B cell (primary cell): ENCODE measurements at regions not wholly inside any gene's neighbourhood (a gene's known extent, or its start where the extent isn't known, plus 50 kb on each side); places are given as distances from the start of the nearest gene placed in this dataset.

Source experiments
- ATAC-seq: fragments of 200-7000 bp; cut with Tn5 transposase; one replicate; pipeline ENCODE4 v1.10.0; 2021; ENCODE audit warnings: low read depth, mild to moderate bottlenecking, moderate number of reproducible peaks, moderate library complexity
- CTCF ChIA-PET: fragments of 350-600 bp; sonication (Branson Sonifier 250); formaldehyde crosslinking; loops from one replicate; lab custom pipeline; 2021; ENCODE audit warnings: antibody characterized with exemption, inconsistent platforms; lab: Charles Lee
- POLR2A ChIA-PET: fragments of 350-600 bp; sonication (Branson Sonifier 250); formaldehyde crosslinking; loops from one replicate; lab custom pipeline; 2021; ENCODE audit warnings: antibody characterized with exemption; lab: Charles Lee
- DNase-seq: peaks from one replicate; pipeline ENCODE4 v3.0.0; 2013
- H2AFZ ChIP-seq: 2 replicates; pipeline ENCODE4 v1.6.1; 2012; ENCODE audit warnings: mild to moderate bottlenecking, low read depth, low read length; ENCODE audit not compliant: insufficient read depth, poor library complexity, severe bottlenecking
- H3K27ac ChIP-seq, 2 donors: 1 replicate in 1 of 2; 2 replicates in 1 of 2; pipeline ENCODE4 v1.5.1; 2012 to 2013; ENCODE audit warnings: low read length in 2 of 2, mild to moderate bottlenecking in 2 of 2, moderate library complexity in 1 of 2
- H3K27me3 ChIP-seq, 4 experiments: fragments of 200-600 bp in 1 of 4; sonication (generic) in 1 of 4; replicated peaks in 1 of 4; 1 replicate in 2 of 4; 2 replicates in 2 of 4; pipeline versions ENCODE4 v1.6.1 to v1.7.0; 2013 to 2016; ENCODE audit warnings: low read length in 3 of 4, mild to moderate bottlenecking in 2 of 4, mixed read lengths in 1 of 4, moderate library complexity in 1 of 4; ENCODE audit not compliant: insufficient read depth in 4 of 4, control insufficient read depth in 3 of 4; ENCODE audit errors: control extremely low read depth in 1 of 4
- H3K36me3 ChIP-seq, 2 experiments: replicated peaks in 1 of 2; 1 replicate in 1 of 2; 2 replicates in 1 of 2; pipeline versions ENCODE4 v1.6.1 to v1.7.1; 2013; ENCODE audit warnings: low read length in 1 of 2; ENCODE audit not compliant: insufficient read depth in 2 of 2, control insufficient read depth in 1 of 2; ENCODE audit errors: control extremely low read depth in 1 of 2, extremely low read depth in 1 of 2
- H3K4me1 ChIP-seq, 2 donors: fragments of 200-600 bp in 1 of 2; sonication (generic) in 1 of 2; 1 replicate in 1 of 2; 2 replicates in 1 of 2; pipeline versions ENCODE4 v1.5.1 to v1.6.1; 2013 to 2017; ENCODE audit warnings: low read length in 2 of 2; ENCODE audit not compliant: control insufficient read depth in 2 of 2, insufficient read depth in 2 of 2
- H3K4me2 ChIP-seq: replicated peaks from 2 replicates; pipeline ENCODE3; 2012; ENCODE audit warnings: mild to moderate bottlenecking, low read depth, low read length; ENCODE audit not compliant: poor library complexity, severe bottlenecking
- H3K4me3 ChIP-seq, 5 experiments: fragments of 200-600 bp in 1 of 5; sonication (generic) in 1 of 5; 1 replicate in 3 of 5; 2 replicates in 2 of 5; pipeline versions ENCODE4 v1.5.1 to v1.7.0; 2011 to 2016; ENCODE audit warnings: low read length in 4 of 5, mild to moderate bottlenecking in 4 of 5, low read depth in 2 of 5, control low read depth in 1 of 5, moderate library complexity in 1 of 5; ENCODE audit not compliant: insufficient read depth in 1 of 5; ENCODE audit errors: control extremely low read depth in 1 of 5, extremely low read depth in 1 of 5
- H3K79me2 ChIP-seq: fragments of 200-600 bp; sonication (generic); one replicate; pipeline ENCODE4 v1.6.0; 2016; ENCODE audit warnings: low read length; ENCODE audit not compliant: control insufficient read depth, insufficient read depth
- H3K9ac ChIP-seq: fragments of 200-600 bp; sonication (generic); 2 replicates; pipeline ENCODE4 v1.6.1; 2017; ENCODE audit warnings: mild to moderate bottlenecking, low read length, moderate library complexity
- H3K9me3 ChIP-seq, 3 donors: one replicate each; pipeline versions ENCODE4 v1.6.1 to v1.7.1; 2013; ENCODE audit warnings: low read length in 2 of 3; ENCODE audit not compliant: control insufficient read depth in 2 of 3, insufficient read depth in 1 of 3; ENCODE audit errors: control extremely low read depth in 1 of 3
- H4K20me1 ChIP-seq: 2 replicates; pipeline ENCODE4 v1.6.0; 2012; ENCODE audit warnings: mild to moderate bottlenecking, low read length; ENCODE audit not compliant: insufficient read depth, control insufficient read depth, poor library complexity, severe bottlenecking
- H3K27ac Mint-ChIP-seq: one replicate; pipeline ENCODE4 v1.8.0; 2021; ENCODE audit warnings: mixed read lengths
- H3K27me3 Mint-ChIP-seq: one replicate; pipeline ENCODE4 v1.8.0; 2021; ENCODE audit warnings: mixed read lengths
- H3K4me1 Mint-ChIP-seq: one replicate; pipeline ENCODE4 v1.8.0; 2021; ENCODE audit warnings: mixed read lengths
- H3K4me3 Mint-ChIP-seq: one replicate; pipeline ENCODE4 v1.8.0; 2021; ENCODE audit warnings: mixed read lengths
- H3K9me3 Mint-ChIP-seq: one replicate; pipeline ENCODE4 v1.8.0; 2022; ENCODE audit warnings: mixed read lengths; ENCODE audit not compliant: insufficient read depth
- EZH2 ChIP-seq: IDR thresholded peaks from 2 replicates; pipeline ENCODE4 v1.6.1; 2012; ENCODE audit warnings: borderline replicate concordance, low read depth, mild to moderate bottlenecking, moderate library complexity, low read length; ENCODE audit not compliant: insufficient read depth, poor library complexity, severe bottlenecking
- WGBS: methylation state at CpG from one replicate; pipeline ENCODE4 v1.1.5; 2013; ENCODE audit warnings: missing lambda C conversion rate; ENCODE audit not compliant: insufficient coverage; 5-methylcytosine and 5-hydroxymethylcytosine counted together
- intact Hi-C: fragments of 100-400 bp; cut with micrococcal nuclease; formaldehyde crosslinking; loops from one replicate; pipeline ENCODE4 v1.10.0; 2022
- TF ChIP-seq, protein P1 (sequence below): fragments of 200-600 bp; IDR thresholded peaks from one replicate; pipeline ENCODE4 v1.8.0; 2022; ENCODE audit warnings: antibody characterized with exemption, mild to moderate bottlenecking

DNA sequence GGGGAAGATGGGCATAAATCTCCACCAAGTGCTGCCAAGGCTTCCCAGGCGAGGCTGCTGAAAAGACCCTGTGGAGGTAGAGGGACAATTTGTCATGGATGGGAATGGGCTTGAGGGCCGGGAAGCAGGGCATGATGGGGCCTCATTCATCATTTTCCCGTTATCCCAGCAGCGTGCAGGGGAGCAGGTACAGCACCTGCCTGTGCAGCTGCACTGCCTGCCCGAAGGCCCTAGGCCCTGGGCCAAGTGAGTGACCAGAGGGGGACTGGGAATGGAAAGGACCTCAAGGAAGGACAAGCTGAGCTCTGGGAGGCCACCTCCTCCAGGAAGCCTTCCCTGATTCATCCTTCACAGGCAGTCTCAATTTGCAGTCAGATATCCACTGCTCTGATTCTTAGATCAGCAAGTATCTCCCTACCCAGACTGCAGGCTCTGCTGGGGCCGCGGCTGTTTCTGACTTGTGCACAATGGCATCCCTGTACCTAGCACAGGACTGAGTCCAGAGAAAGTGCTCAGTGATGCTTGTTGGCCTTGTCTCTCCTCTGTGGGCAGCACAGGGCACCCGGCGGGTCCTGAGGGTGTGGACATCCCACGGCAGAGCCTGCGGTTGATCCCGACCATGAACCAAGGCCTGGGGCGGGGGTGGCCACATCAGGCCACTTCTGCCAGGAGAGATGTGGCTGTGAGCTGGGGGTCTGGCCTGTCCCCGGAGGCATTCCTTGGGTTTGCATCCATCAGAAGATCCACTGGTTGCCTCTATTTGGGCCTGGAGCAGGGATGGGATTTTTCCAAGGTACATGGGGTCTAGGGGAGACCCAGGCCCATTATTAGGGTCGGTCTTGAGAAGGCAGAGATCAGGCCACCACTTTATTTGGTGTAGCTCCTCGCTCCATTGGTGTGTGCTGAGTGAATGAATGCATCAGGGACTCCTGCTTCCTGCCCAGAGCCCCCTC lies 167.3 kb upstream of the RTL1 start:
- Mint-ChIP-seq H3K4me3 (no peak overlapping the region), H3K27me3 (peaks cover 41% of the 10 kb centered on the region), H3K4me1 (no peaks in the 10 kb centered on the region), H3K27ac (no peak overlapping the region), H3K9me3 (no peaks in the 10 kb centered on the region)
- H3K4me1 ChIP-seq: peaks cover 0 to 10% of the 10 kb centered on the region in 2 donors
- H3K4me2 ChIP-seq: no peak overlapping the region
- intact Hi-C loops: no loop called here
- H3K4me3 ChIP-seq: no peak overlapping the region
- no peaks in the 10 kb centered on the region for H4K20me1 ChIP-seq
- H3K9me3 ChIP-seq: peaks cover 0 to 13% (median 0%) of the 10 kb centered on the region in 3 donors
- WGBS: 91% methylated on average over 13 of the region's 16 CpGs
- no peak for ATAC-seq
- no peaks in the 10 kb centered on the region for H3K36me3 ChIP-seq
- no peak overlapping the region for H3K9ac ChIP-seq
- ChIA-PET CTCF (no interaction called here), POLR2A (no interaction called here)
- DNase-seq: no peak
- H3K27ac ChIP-seq: no peak overlapping the region
- H3K27me3 ChIP-seq: peaks cover 0 to 39% (median 8%) of the 10 kb centered on the region in 4 experiments
- TF ChIP-seq, protein P1, sequence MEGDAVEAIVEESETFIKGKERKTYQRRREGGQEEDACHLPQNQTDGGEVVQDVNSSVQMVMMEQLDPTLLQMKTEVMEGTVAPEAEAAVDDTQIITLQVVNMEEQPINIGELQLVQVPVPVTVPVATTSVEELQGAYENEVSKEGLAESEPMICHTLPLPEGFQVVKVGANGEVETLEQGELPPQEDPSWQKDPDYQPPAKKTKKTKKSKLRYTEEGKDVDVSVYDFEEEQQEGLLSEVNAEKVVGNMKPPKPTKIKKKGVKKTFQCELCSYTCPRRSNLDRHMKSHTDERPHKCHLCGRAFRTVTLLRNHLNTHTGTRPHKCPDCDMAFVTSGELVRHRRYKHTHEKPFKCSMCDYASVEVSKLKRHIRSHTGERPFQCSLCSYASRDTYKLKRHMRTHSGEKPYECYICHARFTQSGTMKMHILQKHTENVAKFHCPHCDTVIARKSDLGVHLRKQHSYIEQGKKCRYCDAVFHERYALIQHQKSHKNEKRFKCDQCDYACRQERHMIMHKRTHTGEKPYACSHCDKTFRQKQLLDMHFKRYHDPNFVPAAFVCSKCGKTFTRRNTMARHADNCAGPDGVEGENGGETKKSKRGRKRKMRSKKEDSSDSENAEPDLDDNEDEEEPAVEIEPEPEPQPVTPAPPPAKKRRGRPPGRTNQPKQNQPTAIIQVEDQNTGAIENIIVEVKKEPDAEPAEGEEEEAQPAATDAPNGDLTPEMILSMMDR: no peak
- no peak for TF ChIP-seq EZH2
- no peaks in the 10 kb centered on the region for H3K79me2 ChIP-seq
- H2AFZ ChIP-seq: no peak overlapping the region

DNA sequence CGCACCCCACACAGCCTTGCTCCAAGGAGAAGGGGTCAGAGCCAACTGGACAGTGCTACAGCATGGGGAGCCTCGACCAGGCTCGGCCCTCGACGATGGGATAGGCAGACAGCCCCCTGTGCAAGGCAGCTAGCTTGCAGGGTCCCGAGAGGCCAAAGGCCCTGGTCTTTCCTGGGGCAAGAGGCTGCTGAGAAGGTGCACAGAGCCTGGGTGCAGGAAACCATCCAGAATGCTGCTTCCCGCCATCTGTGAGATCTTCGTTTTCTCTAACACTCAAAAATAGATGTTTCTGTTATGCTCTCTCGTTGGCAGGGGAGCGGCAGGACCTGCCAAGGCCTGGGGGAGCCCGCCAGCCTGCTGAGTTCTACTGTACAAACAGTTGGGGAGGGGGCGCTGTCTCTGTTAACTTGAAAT lies 168.0 kb upstream of the RTL1 start:
- ATAC-seq (no peak), DNase-seq (no peak)
- Mint-ChIP-seq H3K27me3 (peaks cover 42% of the 10 kb centered on the region), H3K27ac (no peak overlapping the region), H3K9me3 (no peaks in the 10 kb centered on the region), H3K4me3 (no peak overlapping the region), H3K4me1 (peaks cover under 1% of the 10 kb centered on the region)
- no peak overlapping the region for H3K4me2 ChIP-seq
- H3K9me3 ChIP-seq: peaks cover 0 to 12% (median 0%) of the 10 kb centered on the region in 3 donors
- no peak overlapping the region for H3K4me3 ChIP-seq
- no peak for TF ChIP-seq EZH2
- TF ChIP-seq, protein P1: no peak
- H2AFZ ChIP-seq: no peak overlapping the region
- no peaks in the 10 kb centered on the region for H3K36me3 ChIP-seq
- CTCF ChIA-PET: no interaction called here
- POLR2A ChIA-PET: no interaction called here
- no peaks in the 10 kb centered on the region for H3K79me2 ChIP-seq
- WGBS: 13% methylated on average over 11 of the region's 12 CpGs
- H3K27me3 ChIP-seq: peaks cover 0 to 46% (median 8%) of the 10 kb centered on the region in 4 experiments
- H4K20me1 ChIP-seq: no peaks in the 10 kb centered on the region
- intact Hi-C loops: no loop called here
- H3K4me1 ChIP-seq: peaks cover 0 to 10% of the 10 kb centered on the region in 2 donors
- no peak overlapping the region for H3K9ac ChIP-seq
- no peak overlapping the region for H3K27ac ChIP-seq
